HG02885 (cell line): ENCODE measurements at regions not wholly inside any gene's neighbourhood (a gene's known extent, or its start where the extent isn't known, plus 50 kb on each side); places are given as distances from the start of the nearest gene placed in this dataset.
"Not testable (repeated sequence)": the region's sequence is repeated elsewhere in the genome, so short reads cannot be mapped to it uniquely, and the experiment has no call there.

Experiments
- ATAC-seq: cut with Tn5 transposase; IDR thresholded peaks from one replicate; pipeline ENCODE4 v1.9.1; 2021; ENCODE audit warnings: mild to moderate bottlenecking; ENCODE audit not compliant: unreplicated experiment, poor library complexity

- no peak for ATAC-seq
Measured at GRCh38 chr5:18489703-18490102, 855.4 kb downstream of the TAF11L14 start.

DNA sequence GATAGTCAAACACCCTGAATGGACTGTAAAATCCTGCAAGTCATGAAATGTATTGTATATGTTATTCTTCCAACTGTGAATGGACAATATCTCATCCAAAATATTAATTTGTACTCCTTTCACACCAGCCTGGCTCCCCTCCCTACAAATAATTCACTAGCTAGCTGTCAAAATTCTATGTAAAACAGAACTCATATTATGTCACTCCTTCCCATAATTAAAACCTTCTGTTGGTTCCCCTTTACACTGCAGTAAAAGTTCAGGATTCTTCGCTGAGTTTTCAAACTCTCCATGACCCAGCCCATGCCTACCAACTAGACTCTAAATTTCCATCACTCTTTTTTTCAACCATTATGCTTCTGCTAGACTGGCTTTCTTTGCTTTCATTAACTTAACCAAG lies 857.1 kb downstream of the TAF11L14 start:
- ATAC-seq: no peak

- ATAC-seq: no peak
Measured at GRCh38 chr5:18495157-18495556, 860.9 kb downstream of the TAF11L14 start.

DNA sequence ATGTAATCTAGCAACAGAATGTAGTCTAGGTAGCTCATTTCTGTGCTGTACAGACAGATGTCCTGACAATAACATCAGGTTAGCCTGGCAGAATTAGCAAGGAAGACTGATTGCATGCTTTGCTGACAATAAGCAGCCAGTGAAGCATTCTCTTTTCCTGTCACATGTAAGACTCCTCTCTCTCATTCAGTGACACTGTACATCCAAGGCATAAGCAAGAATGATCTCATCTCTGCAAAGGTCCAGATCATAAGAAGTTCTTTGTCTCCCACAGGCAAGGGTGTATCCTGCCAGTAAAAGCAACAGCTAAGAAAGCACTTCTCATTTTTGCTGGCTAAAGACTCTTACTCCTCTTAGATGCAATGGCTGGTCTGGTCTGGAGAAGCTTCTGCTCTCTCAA lies 861.8 kb downstream of the TAF11L14 start:
- no peak for ATAC-seq

- ATAC-seq: no peak
Measured at GRCh38 chr5:18497089-18497488, 862.8 kb downstream of the TAF11L14 start.

DNA sequence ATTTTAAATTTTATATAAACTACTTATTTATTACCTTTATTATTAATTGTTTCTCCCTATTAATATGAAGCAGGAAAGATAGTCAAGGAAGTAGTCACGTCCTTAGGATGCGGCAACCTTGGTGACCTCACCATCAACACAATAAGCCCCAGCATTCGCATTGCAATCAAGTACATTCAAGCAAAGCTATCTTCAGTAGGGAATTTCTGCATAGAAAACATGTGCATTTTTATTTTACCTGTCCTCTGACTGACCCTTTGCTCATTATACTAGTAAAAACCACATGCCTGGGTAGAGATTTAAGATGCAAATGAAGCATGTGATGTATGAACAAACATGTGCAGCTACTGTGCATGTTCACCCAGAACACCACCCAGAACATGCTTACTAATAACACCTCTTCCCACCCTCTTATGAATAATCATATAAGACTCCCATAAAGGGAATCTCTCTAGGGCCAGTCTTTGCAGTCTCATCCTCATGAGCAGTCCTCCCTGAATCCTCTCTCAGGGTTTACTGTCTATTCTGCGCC lies 869.6 kb downstream of the TAF11L14 start:
- no peak for ATAC-seq

DNA sequence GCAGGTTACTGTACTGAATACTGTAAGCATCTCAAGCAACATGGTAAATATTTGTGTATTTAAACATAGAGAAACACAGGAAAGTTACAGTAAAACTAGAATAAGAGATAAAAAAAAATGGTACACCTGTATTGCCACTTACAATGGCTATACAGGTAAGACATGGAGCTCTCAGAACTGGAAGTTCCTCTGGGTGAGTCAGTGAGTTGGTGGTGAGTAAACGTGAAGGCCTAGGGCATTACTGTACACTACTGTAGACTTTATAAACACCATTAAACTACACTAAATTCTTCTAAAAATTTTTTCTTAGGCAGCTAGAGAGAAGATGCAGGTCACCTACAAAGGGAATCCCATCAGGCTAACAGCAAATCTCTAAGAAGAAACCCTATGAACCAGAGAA lies 872.9 kb downstream of the TAF11L14 start:
- ATAC-seq: no peak

- no peak for ATAC-seq
Measured at GRCh38 chr5:18517641-18518380, 883.6 kb downstream of the TAF11L14 start.

DNA sequence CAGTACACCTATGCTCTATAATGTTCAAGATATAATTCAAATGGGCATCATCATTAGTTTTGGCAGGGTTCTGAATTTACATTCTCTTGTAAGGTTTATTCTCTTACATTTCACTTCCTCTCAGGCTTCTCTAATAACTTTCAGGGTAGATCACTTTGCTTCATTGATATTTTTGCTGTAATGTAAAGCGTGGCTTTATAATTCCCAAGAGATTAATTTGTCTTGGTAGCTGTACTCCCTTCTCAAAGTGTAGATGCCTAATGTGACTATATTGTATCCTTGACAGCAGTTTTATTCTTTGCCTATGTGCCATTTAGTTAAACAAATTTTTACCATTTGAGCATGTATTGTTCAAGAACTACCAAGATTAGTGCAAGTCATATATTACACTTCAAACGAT lies 889.1 kb downstream of the TAF11L14 start:
- ATAC-seq: no peak

DNA sequence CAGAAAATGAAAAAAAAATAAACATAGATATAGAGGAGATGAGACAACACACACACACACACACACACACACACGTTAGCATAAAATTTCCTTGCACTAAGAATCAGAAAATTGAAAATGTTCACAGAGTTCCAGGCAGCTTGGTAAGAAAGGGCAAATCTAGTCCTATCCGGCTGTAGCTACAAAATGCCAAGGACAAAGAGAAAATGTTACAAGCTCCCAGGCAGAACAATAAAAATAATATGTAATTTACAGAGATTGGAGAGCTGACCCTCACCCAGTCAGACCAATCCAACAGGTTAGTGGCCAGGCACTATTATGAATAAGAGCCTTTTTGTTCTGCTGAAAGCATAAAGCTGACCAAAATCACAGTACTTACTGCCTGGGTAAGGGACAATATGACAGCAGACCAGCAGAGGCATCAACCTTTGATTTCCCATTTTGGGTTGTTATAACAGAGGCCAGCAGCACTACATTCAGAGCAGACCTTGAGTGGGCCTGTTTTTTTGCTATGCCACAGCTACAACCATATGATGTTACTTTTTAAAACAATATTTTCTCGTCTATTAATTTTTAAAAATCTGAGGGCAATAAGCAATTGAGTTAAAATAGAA lies 892.6 kb downstream of the TAF11L14 start:
- ATAC-seq: no peak

- ATAC-seq: no peak
Measured at GRCh38 chr5:18533137-18533536, 898.9 kb downstream of the TAF11L14 start.

- no peak for ATAC-seq
Measured at GRCh38 chr5:18534119-18534518, 899.9 kb downstream of the TAF11L14 start.

GRCh38 chr5:18535753-18536152 lies 901.5 kb downstream of the TAF11L14 start:
- ATAC-seq: not testable (repeated sequence)

GRCh38 chr5:18544421-18544820 lies 910.2 kb downstream of the TAF11L14 start:
- ATAC-seq: no peak

DNA sequence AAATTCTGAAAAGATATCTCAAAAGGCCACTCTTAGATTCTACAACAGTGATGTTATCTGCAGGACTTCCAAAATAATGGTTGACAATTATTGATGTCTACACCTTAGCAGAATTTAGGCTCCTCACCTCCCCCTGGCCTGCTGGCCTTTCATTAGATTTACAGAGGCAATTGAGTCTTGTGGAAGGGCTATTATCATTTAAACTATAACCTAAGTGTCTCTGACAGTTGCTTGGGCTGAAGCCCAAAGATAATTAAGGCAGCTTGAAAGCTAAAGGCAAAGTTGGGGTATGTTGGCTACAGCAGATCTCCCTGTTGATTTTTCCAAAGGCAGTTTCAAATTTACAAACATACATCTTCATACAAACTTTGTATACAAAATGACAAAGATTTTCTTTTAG lies 912.3 kb downstream of the TAF11L14 start:
- no peak for ATAC-seq

DNA sequence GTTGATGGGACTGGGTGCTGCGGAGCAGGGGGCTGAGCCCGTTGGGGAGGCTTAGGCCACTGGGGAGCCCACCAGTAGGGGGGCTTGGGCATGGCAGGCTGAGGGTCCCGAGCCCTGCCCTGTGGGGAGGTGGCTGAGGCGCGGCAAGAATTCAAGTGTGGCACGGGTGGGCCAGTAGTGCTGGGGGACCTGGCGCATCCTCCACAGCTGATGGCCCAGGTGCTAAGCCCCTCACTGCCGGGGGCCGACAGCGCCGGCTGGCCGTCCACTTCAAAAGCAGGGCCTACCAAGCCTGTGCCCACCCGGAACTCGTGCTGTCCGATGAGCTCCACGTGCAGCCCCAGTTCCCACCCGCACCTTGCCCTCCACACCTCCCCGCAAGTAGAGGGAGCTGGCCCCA lies 917.5 kb downstream of the TAF11L14 start:
- no peak for ATAC-seq

DNA sequence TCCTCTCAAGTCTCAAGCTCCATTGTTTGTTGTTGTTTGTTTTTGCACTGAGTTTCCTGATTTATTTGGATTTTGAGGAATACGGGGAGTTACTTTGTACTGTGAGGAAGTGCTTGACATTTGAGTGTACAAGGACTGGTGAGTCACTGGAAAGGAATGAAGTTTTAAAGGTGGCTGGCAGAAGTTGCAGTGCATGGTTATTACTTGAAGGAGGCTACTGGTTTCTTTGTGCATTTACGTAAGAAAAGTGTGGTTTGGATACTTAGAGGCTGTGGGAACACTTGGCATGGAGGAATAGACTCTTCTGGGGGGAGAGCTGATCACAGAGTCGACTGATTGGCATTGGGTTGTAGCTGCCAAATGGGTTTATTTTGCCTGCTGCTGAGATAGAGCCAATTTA lies 919.0 kb downstream of the TAF11L14 start:
- ATAC-seq: no peak

DNA sequence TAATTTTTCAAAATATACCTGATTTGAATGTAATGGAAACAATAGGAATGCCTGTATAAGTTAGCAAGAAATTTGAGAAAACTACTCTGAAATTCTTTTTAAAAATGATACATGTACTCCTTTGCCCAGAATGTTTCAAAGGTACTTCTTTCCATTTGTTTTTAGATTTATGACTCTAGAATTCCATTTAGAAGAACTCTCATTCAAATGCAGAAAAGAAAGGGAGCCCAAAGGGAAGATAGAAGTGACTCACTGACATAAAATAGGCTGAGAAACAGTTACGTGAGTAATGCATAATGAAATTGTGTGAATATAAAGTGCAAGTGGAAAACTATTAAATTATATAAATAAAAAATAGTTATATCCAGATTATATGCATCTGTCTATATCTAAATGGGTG lies 926.3 kb downstream of the TAF11L14 start:
- no peak for ATAC-seq

- no peak for ATAC-seq
Measured at GRCh38 chr5:18563853-18564252, 929.6 kb downstream of the TAF11L14 start.

DNA sequence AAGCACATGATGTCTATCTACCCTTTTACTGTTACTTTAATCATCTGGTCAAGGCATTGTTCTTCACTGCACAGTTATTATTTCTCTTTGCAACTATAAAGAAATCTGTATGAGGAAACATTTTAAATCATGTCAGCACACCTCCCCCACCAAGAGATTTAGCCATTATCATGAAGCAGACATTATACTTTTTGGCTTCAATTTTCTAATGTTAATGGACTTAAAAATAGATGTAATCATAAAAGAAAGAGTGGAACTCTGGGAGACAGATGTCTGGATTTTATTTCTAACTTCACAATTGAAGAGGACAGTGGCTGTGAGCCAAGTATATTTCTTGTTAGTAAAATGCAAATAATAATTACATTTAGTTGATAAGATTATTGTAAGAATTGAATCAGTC lies 932.4 kb downstream of the TAF11L14 start:
- ATAC-seq: no peak

GRCh38 chr5:18576586-18576985 lies 942.3 kb downstream of the TAF11L14 start:
- ATAC-seq: no peak

- ATAC-seq: no peak
Measured at GRCh38 chr5:18601185-18601584, 966.9 kb downstream of the TAF11L14 start.
